Ammon's horn (tissue), 1 donor: ENCODE measurements at regions not wholly inside any gene's neighbourhood (a gene's known extent, or its start where the extent isn't known, plus 50 kb on each side); places are given as distances from the start of the nearest gene placed in this dataset.
"Not testable (repeated sequence)": the region's sequence is repeated elsewhere in the genome, so short reads cannot be mapped to it uniquely, and the experiment has no call there.

Experiments used
- DNase-seq: peaks from one replicate; pipeline ENCODE4 v3.0.0-alpha.2; 2016; ENCODE audit warnings: low spot score

GRCh38 chr9:78383130-78383529, 86.2 kb downstream of the PSAT1 start:
- DNase-seq = no peak

GRCh38 chr9:78386348-78386747, 89.4 kb downstream of the PSAT1 start:
- DNase-seq = no peak

GRCh38 chr9:78386773-78387172, 89.8 kb downstream of the PSAT1 start:
- no peak for DNase-seq

GRCh38 chr9:78393340-78393739, 96.4 kb downstream of the PSAT1 start:
- no peak for DNase-seq

GRCh38 chr9:78393932-78394331, 97.0 kb downstream of the PSAT1 start:
- no peak for DNase-seq

GRCh38 chr9:78396087-78396486, 99.2 kb downstream of the PSAT1 start:
- DNase-seq = no peak

GRCh38 chr9:78397045-78397444, 100.1 kb downstream of the PSAT1 start:
- DNase-seq = peak; percentile 5

GRCh38 chr9:78397454-78397853, 100.5 kb downstream of the PSAT1 start:
- peak; percentile 28 for DNase-seq

GRCh38 chr9:78399153-78399552, 102.2 kb downstream of the PSAT1 start:
- no peak for DNase-seq

GRCh38 chr9:78400496-78400895, 103.6 kb downstream of the PSAT1 start:
- no peak for DNase-seq

- no peak for DNase-seq
These were observed 108.5 kb downstream of the PSAT1 start for GRCh38 chr9:78405461-78405860.

- DNase-seq = no peak
These were observed 109.2 kb downstream of the PSAT1 start for GRCh38 chr9:78406146-78406545.

- no peak for DNase-seq
These were observed 110.0 kb downstream of the PSAT1 start for GRCh38 chr9:78406933-78407332.

GRCh38 chr9:78407636-78408312, 110.8 kb downstream of the PSAT1 start:
- no peak for DNase-seq

GRCh38 chr9:78408388-78408787, 111.5 kb downstream of the PSAT1 start:
- DNase-seq = no peak

- not testable (repeated sequence) for DNase-seq
These were observed 113.1 kb downstream of the PSAT1 start for GRCh38 chr9:78409928-78410510.

GRCh38 chr9:78422309-78422708, 125.4 kb downstream of the PSAT1 start:
- no peak for DNase-seq

GRCh38 chr9:78424299-78424698, 127.4 kb downstream of the PSAT1 start:
- no peak for DNase-seq

GRCh38 chr9:78428640-78429039, 131.7 kb downstream of the PSAT1 start:
- no peak for DNase-seq

GRCh38 chr9:78430387-78430786, 133.5 kb downstream of the PSAT1 start:
- no peak for DNase-seq

- not testable (repeated sequence) for DNase-seq
These were observed 134.1 kb downstream of the PSAT1 start for GRCh38 chr9:78431039-78431438.

GRCh38 chr9:78436873-78437272, 139.9 kb downstream of the PSAT1 start:
- no peak for DNase-seq

GRCh38 chr9:78437296-78437695, 140.4 kb downstream of the PSAT1 start:
- DNase-seq = no peak

- peak; percentile 10 for DNase-seq
These were observed 140.9 kb downstream of the PSAT1 start for GRCh38 chr9:78437806-78438205.
